Thoracic aorta (tissue), 2 donors: ENCODE measurements at regions not wholly inside any gene's neighbourhood (a gene's known extent, or its start where the extent isn't known, plus 50 kb on each side); places are given as distances from the start of the nearest gene placed in this dataset.

Experiments used
- ATAC-seq: fragments of 150-250 bp; one replicate; pipeline ENCODE4 v1.8.0; 2017; ENCODE audit warnings: low read depth; ENCODE audit not compliant: insufficient number of reproducible peaks, low FRiP score
- DNase-seq: peaks from one replicate; pipeline ENCODE4 v3.0.0-alpha.2; 2020; ENCODE audit warnings: low spot score
- H3K27ac ChIP-seq, 2 donors: fragments of 200-600 bp; sonication (generic); 1 replicate in 1 of 2; 2 replicates in 1 of 2; pipeline ENCODE4 v1.5.1; 2016; ENCODE audit warnings: mild to moderate bottlenecking in 2 of 2, moderate library complexity in 2 of 2
- H3K27me3 ChIP-seq: fragments of 200-600 bp; sonication (generic); replicated peaks from 2 replicates; pipeline ENCODE4 v1.6.0; 2016; ENCODE audit warnings: mild to moderate bottlenecking; ENCODE audit not compliant: insufficient read depth
- H3K36me3 ChIP-seq: fragments of 200-600 bp; sonication (generic); one replicate; pipeline ENCODE4 v1.5.1; 2016
- H3K4me1 ChIP-seq, 2 donors: fragments of 200-600 bp; sonication (generic); 1 replicate in 1 of 2; 2 replicates in 1 of 2; pipeline versions ENCODE4 v1.5.1 to v1.6.0; 2016; ENCODE audit warnings: low read depth in 2 of 2, mild to moderate bottlenecking in 1 of 2; ENCODE audit not compliant: control insufficient read depth in 1 of 2
- H3K4me3 ChIP-seq: fragments of 200-600 bp; sonication (generic); 2 replicates; pipeline ENCODE4 v1.5.1; 2016; ENCODE audit warnings: mild to moderate bottlenecking
- H3K9me3 ChIP-seq: fragments of 200-600 bp; sonication (generic); 2 replicates; pipeline ENCODE4 v1.5.1; 2016
- TF ChIP-seq, protein P1 (sequence below): fragments of 200-600 bp; sonication (generic); IDR thresholded peaks from one replicate; pipeline ENCODE4 v1.5.1; 2019; ENCODE audit warnings: antibody characterized with exemption

GRCh38 chr1:234554218-234554697 is 55.7 kb downstream of the IRF2BP2 start:
- H3K9me3 ChIP-seq: no peaks in the 10 kb centered on the region
- H3K4me3 ChIP-seq: no peak overlapping the region
- H3K4me1 ChIP-seq: peaks cover 5 to 18% of the 10 kb centered on the region in 2 donors
- H3K27me3 ChIP-seq: no peaks in the 10 kb centered on the region
- TF ChIP-seq, protein P1, sequence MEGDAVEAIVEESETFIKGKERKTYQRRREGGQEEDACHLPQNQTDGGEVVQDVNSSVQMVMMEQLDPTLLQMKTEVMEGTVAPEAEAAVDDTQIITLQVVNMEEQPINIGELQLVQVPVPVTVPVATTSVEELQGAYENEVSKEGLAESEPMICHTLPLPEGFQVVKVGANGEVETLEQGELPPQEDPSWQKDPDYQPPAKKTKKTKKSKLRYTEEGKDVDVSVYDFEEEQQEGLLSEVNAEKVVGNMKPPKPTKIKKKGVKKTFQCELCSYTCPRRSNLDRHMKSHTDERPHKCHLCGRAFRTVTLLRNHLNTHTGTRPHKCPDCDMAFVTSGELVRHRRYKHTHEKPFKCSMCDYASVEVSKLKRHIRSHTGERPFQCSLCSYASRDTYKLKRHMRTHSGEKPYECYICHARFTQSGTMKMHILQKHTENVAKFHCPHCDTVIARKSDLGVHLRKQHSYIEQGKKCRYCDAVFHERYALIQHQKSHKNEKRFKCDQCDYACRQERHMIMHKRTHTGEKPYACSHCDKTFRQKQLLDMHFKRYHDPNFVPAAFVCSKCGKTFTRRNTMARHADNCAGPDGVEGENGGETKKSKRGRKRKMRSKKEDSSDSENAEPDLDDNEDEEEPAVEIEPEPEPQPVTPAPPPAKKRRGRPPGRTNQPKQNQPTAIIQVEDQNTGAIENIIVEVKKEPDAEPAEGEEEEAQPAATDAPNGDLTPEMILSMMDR: no peak
- H3K36me3 ChIP-seq: no peaks in the 10 kb centered on the region
- H3K27ac ChIP-seq: no peak overlapping the region
- DNase-seq (no peak), ATAC-seq (no peak)

- no peak for ATAC-seq
- Histone ChIP-seq H3K9me3 (no peaks in the 10 kb centered on the region), H3K4me1 (peaks cover 5 to 18% of the 10 kb centered on the region in 2 donors), H3K27ac (no peak overlapping the region), H3K36me3 (no peaks in the 10 kb centered on the region), H3K4me3 (no peak overlapping the region), H3K27me3 (no peaks in the 10 kb centered on the region)
- TF ChIP-seq, protein P1: no peak
- DNase-seq: no peak
These were observed 56.5 kb downstream of the IRF2BP2 start for GRCh38 chr1:234553240-234554188.

DNA sequence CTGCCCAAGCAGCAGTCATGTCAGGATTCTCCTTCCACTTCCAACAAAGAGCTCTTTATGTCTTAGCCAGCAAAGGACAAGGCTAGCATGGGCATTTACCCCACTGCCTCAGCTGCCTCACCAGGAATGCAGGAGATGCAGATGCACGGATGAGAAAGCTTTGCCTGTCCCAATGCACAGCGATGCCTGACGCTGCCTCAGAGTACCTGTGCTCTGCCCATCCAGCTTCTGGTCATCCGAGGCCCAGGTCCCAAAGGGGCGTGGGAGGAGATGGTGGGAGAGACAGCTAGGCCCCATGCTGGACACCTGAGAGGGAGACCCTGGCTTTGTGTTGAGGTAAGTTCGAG is 59.0 kb downstream of the IRF2BP2 start:
- ATAC-seq: no peak
- no peak for DNase-seq
- H3K27ac ChIP-seq: no peak overlapping the region
- no peaks in the 10 kb centered on the region for H3K36me3 ChIP-seq
- H3K27me3 ChIP-seq: no peaks in the 10 kb centered on the region
- H3K4me1 ChIP-seq: peaks cover 5 to 18% of the 10 kb centered on the region in 2 donors
- H3K9me3 ChIP-seq: no peaks in the 10 kb centered on the region
- TF ChIP-seq, protein P1: no peak
- H3K4me3 ChIP-seq: no peak overlapping the region

GRCh38 chr1:234550341-234551031 is 59.5 kb downstream of the IRF2BP2 start:
- ATAC-seq (no peak), DNase-seq (no peak)
- H3K9me3 ChIP-seq: no peaks in the 10 kb centered on the region
- H3K36me3 ChIP-seq: no peaks in the 10 kb centered on the region
- TF ChIP-seq, protein P1: no peak
- H3K27me3 ChIP-seq: no peaks in the 10 kb centered on the region
- H3K27ac ChIP-seq: no peak overlapping the region
- peaks cover 5 to 18% of the 10 kb centered on the region in 2 donors for H3K4me1 ChIP-seq
- no peak overlapping the region for H3K4me3 ChIP-seq

DNA sequence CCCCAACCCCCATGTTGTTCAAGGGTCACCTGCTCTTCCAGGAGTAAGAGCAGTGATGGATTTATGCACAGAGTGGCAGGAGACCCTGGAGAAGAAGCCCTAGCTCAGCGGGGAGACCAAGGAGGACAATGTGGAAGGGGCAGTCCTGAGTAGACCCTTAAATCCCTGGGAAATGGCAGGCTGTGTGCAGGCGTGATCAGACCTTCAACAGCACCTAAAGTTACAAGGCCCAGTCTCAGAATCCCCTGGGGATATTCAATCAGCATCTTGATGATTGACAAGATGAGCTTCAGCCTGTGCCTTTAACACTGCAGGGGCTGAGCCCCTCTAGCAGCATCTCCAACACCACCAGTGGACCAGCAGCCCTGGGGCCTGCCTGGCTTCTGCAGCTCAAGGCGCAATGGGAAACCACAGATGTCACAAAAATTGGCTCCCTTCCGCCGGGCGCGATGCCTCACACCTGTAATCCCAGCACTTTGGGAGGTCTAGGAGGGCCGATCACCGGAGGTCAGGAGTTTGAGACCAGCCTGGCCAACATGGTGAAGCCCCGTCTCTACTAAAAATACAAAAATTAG is 60.4 kb downstream of the IRF2BP2 start:
- ATAC-seq (no peak), DNase-seq (no peak)
- Histone ChIP-seq H3K27ac (no peak overlapping the region), H3K4me3 (no peak overlapping the region), H3K36me3 (no peaks in the 10 kb centered on the region), H3K9me3 (no peaks in the 10 kb centered on the region), H3K4me1 (peaks cover 10 to 12% of the 10 kb centered on the region in 2 donors), H3K27me3 (no peaks in the 10 kb centered on the region)
- TF ChIP-seq, protein P1: no peak
